GM23338 (cell line): ENCODE measurements at regions not wholly inside any gene's neighbourhood (a gene's known extent, or its start where the extent isn't known, plus 50 kb on each side); places are given as distances from the start of the nearest gene placed in this dataset.

ENCODE experiments used
- ATAC-seq: fragments of 200-7000 bp; cut with Tn5 transposase; 3 replicates; pipeline ENCODE4 v1.9.1; 2020
- DNase-seq: peaks from one replicate; pipeline ENCODE4 v3.0.0-alpha.2; 2015; ENCODE audit warnings: low spot score
- H2AFZ ChIP-seq: fragments of 200-600 bp; sonication (generic); 2 replicates; pipeline ENCODE4 v1.8.0; 2016; ENCODE audit warnings: antibody characterized with exemption, mild to moderate bottlenecking, moderate library complexity
- H3F3A ChIP-seq: fragments of 200-600 bp; sonication (generic); replicated peaks from 2 replicates; pipeline ENCODE4 v1.8.0; 2017; ENCODE audit warnings: antibody characterized with exemption, mixed run types, low read depth
- H3K27ac ChIP-seq: fragments of 200-600 bp; sonication (generic); 2 replicates; pipeline ENCODE4 v1.6.1; 2016; ENCODE audit warnings: low read depth
- H3K27me3 ChIP-seq: fragments of 200-600 bp; sonication (generic); 2 replicates; pipeline ENCODE4 v1.8.0; 2016; ENCODE audit warnings: mild to moderate bottlenecking, mixed run types, moderate library complexity; ENCODE audit not compliant: insufficient read depth
- H3K36me3 ChIP-seq: fragments of 200-600 bp; sonication (generic); 2 replicates; pipeline ENCODE4 v1.8.0; 2016; ENCODE audit warnings: mild to moderate bottlenecking; ENCODE audit not compliant: insufficient read depth
- H3K4me1 ChIP-seq: fragments of 200-600 bp; sonication (generic); 2 replicates; pipeline ENCODE4 v1.8.0; 2016; ENCODE audit warnings: mild to moderate bottlenecking, moderate library complexity; ENCODE audit not compliant: insufficient read depth
- H3K4me2 ChIP-seq: fragments of 200-600 bp; sonication (generic); 2 replicates; pipeline ENCODE4 v1.7.1; 2017; ENCODE audit warnings: mixed run types
- H3K4me3 ChIP-seq: fragments of 200-600 bp; sonication (generic); 2 replicates; pipeline ENCODE4 v1.6.1; 2016; ENCODE audit warnings: mixed run types
- H3K79me2 ChIP-seq: fragments of 200-600 bp; sonication (generic); replicated peaks from 2 replicates; pipeline ENCODE4 v1.8.0; 2017; ENCODE audit warnings: mild to moderate bottlenecking; ENCODE audit not compliant: insufficient read depth
- H3K9me2 ChIP-seq: fragments of 200-600 bp; sonication (generic); 2 replicates; pipeline ENCODE4 v1.8.0; 2017; ENCODE audit not compliant: insufficient read depth
- H4K20me1 ChIP-seq: fragments of 200-600 bp; sonication (generic); replicated peaks from 2 replicates; pipeline ENCODE4 v1.8.0; 2017; ENCODE audit warnings: mild to moderate bottlenecking; ENCODE audit not compliant: insufficient read depth
- H3K27ac Mint-ChIP-seq: 2 replicates; pipeline ENCODE4 v1.8.0; 2020; ENCODE audit warnings: inconsistent platforms, mild to moderate bottlenecking, moderate library complexity, mixed read lengths
- H3K27me3 Mint-ChIP-seq: 3 replicates; pipeline ENCODE4 v1.8.0; 2022; ENCODE audit warnings: low read depth, mild to moderate bottlenecking, moderate library complexity, mixed read lengths, inconsistent platforms; ENCODE audit not compliant: insufficient read depth, poor library complexity
- H3K36me3 Mint-ChIP-seq: 3 replicates; pipeline ENCODE4 v1.8.0; 2021; ENCODE audit warnings: low read depth, mild to moderate bottlenecking, inconsistent platforms, moderate library complexity, mixed read lengths
- H3K4me1 Mint-ChIP-seq: 3 replicates; pipeline ENCODE4 v1.8.0; 2020; ENCODE audit warnings: mild to moderate bottlenecking, inconsistent platforms, mixed read lengths
- H3K4me3 Mint-ChIP-seq: 3 replicates; pipeline ENCODE4 v1.8.0; 2021; ENCODE audit warnings: moderate library complexity, mild to moderate bottlenecking, inconsistent platforms, mixed read lengths
- H3K9me3 Mint-ChIP-seq: 3 replicates; pipeline ENCODE4 v1.8.0; 2020; ENCODE audit warnings: moderate library complexity, mild to moderate bottlenecking, inconsistent platforms, mixed read lengths
- ETS1 ChIP-seq: IDR thresholded peaks from 2 replicates; pipeline ENCODE4 v1.6.1; 2016; ENCODE audit warnings: antibody characterized with exemption
- EZH2 ChIP-seq: fragments of 200-600 bp; sonication (generic); IDR thresholded peaks from one replicate; pipeline ENCODE4 v1.8.0; 2017; ENCODE audit warnings: antibody characterized with exemption, mild to moderate bottlenecking, low read depth; ENCODE audit not compliant: unreplicated experiment
- EZH2phosphoT487 ChIP-seq: fragments of 200-600 bp; sonication (generic); IDR thresholded peaks from one replicate; pipeline ENCODE4 v1.8.1; 2018; ENCODE audit warnings: antibody characterized with exemption; ENCODE audit not compliant: unreplicated experiment
- POLR2AphosphoS5 ChIP-seq: IDR thresholded peaks from 2 replicates; pipeline ENCODE4 v1.6.1; 2016; ENCODE audit warnings: antibody characterized with exemption, low read depth
- REST ChIP-seq: IDR thresholded peaks from one replicate; pipeline ENCODE4 v1.6.1; 2018; ENCODE audit warnings: antibody characterized with exemption; ENCODE audit not compliant: unreplicated experiment
- TF ChIP-seq, protein P1 (sequence below): fragments of 250-450 bp; sonication (Bioruptor Pico); IDR thresholded peaks from 2 replicates; pipeline ENCODE4 v1.5.0; 2020; ENCODE audit warnings: mild to moderate bottlenecking, moderate library complexity

- TF ChIP-seq EZH2 (no peak), POLR2AphosphoS5 (no peak), ETS1 (no peak), REST (no peak), EZH2phosphoT487 (no peak)
Observed at GRCh38 chr2:82256983-82257632, 1952.6 kb upstream of the LRRTM1 start (continued).

GRCh38 chr2:82256288-82256687 is 1951.7 kb upstream of the LRRTM1 start:
- Mint-ChIP-seq H3K4me1 (no peaks in the 10 kb centered on the region; the same call in 2 of the 3 replicates), H3K9me3 (peaks cover 21% of the 10 kb centered on the region; the same call in 2 of the 3 replicates), H3K27me3 (no peaks in the 10 kb centered on the region), H3K36me3 (peaks cover 21% of the 10 kb centered on the region; the same call in 2 of the 3 replicates), H3K27ac (no peak overlapping the region), H3K4me3 (no peak overlapping the region)
- no peak for TF ChIP-seq EZH2phosphoT487
- TF ChIP-seq POLR2AphosphoS5, result no peak
- TF ChIP-seq, protein P1, sequence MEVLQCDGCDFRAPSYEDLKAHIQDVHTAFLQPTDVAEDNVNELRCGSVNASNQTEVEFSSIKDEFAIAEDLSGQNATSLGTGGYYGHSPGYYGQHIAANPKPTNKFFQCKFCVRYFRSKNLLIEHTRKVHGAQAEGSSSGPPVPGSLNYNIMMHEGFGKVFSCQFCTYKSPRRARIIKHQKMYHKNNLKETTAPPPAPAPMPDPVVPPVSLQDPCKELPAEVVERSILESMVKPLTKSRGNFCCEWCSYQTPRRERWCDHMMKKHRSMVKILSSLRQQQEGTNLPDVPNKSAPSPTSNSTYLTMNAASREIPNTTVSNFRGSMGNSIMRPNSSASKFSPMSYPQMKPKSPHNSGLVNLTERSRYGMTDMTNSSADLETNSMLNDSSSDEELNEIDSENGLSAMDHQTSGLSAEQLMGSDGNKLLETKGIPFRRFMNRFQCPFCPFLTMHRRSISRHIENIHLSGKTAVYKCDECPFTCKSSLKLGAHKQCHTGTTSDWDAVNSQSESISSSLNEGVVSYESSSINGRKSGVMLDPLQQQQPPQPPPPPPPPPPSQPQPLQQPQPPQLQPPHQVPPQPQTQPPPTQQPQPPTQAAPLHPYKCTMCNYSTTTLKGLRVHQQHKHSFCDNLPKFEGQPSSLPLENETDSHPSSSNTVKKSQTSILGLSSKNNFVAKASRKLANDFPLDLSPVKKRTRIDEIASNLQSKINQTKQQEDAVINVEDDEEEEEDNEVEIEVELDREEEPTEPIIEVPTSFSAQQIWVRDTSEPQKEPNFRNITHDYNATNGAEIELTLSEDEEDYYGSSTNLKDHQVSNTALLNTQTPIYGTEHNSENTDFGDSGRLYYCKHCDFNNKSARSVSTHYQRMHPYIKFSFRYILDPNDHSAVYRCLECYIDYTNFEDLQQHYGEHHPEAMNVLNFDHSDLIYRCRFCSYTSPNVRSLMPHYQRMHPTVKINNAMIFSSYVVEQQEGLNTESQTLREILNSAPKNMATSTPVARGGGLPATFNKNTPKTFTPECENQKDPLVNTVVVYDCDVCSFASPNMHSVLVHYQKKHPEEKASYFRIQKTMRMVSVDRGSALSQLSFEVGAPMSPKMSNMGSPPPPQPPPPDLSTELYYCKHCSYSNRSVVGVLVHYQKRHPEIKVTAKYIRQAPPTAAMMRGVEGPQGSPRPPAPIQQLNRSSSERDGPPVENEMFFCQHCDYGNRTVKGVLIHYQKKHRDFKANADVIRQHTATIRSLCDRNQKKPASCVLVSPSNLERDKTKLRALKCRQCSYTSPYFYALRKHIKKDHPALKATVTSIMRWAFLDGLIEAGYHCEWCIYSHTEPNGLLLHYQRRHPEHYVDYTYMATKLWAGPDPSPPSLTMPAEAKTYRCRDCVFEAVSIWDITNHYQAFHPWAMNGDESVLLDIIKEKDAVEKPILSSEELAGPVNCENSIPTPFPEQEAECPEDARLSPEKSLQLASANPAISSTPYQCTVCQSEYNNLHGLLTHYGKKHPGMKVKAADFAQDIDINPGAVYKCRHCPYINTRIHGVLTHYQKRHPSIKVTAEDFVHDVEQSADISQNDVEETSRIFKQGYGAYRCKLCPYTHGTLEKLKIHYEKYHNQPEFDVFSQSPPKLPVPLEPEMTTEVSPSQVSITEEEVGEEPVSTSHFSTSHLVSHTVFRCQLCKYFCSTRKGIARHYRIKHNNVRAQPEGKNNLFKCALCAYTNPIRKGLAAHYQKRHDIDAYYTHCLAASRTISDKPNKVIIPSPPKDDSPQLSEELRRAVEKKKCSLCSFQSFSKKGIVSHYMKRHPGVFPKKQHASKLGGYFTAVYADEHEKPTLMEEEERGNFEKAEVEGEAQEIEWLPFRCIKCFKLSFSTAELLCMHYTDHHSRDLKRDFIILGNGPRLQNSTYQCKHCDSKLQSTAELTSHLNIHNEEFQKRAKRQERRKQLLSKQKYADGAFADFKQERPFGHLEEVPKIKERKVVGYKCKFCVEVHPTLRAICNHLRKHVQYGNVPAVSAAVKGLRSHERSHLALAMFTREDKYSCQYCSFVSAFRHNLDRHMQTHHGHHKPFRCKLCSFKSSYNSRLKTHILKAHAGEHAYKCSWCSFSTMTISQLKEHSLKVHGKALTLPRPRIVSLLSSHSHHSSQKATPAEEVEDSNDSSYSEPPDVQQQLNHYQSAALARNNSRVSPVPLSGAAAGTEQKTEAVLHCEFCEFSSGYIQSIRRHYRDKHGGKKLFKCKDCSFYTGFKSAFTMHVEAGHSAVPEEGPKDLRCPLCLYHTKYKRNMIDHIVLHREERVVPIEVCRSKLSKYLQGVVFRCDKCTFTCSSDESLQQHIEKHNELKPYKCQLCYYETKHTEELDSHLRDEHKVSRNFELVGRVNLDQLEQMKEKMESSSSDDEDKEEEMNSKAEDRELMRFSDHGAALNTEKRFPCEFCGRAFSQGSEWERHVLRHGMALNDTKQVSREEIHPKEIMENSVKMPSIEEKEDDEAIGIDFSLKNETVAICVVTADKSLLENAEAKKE (CRISPR knock-in tag), result no peak
- TF ChIP-seq ETS1, result no peak
- H3K4me1 ChIP-seq, result no peaks in the 10 kb centered on the region
- H3K36me3 ChIP-seq, result no peaks in the 10 kb centered on the region
- no peaks in the 10 kb centered on the region for H3K79me2 ChIP-seq
- H3F3A ChIP-seq, result no peaks in the 10 kb centered on the region
- H4K20me1 ChIP-seq, result no peaks in the 10 kb centered on the region
- H2AFZ ChIP-seq, result no peak overlapping the region
- no peaks in the 10 kb centered on the region for H3K27me3 ChIP-seq
- no peak overlapping the region for H3K4me2 ChIP-seq
- no peak for DNase-seq
- no peak overlapping the region for H3K4me3 ChIP-seq
- peaks cover 8% of the 10 kb centered on the region; the same call in 1 of the 2 replicates for H3K9me2 ChIP-seq
- ATAC-seq, result no peak
- H3K27ac ChIP-seq, result no peak overlapping the region
